Lower leg skin (tissue), 4 donors: ENCODE measurements at regions not wholly inside any gene's neighbourhood (a gene's known extent, or its start where the extent isn't known, plus 50 kb on each side); places are given as distances from the start of the nearest gene placed in this dataset.

ENCODE experiments used
- DNase-seq, 2 donors: peaks; one replicate each; pipeline ENCODE4 v3.0.0-alpha.2; 2019; ENCODE audit warnings: low spot score in 2 of 2
- H3K4me3 ChIP-seq: fragments of 200-600 bp; sonication (generic); 2 replicates; pipeline ENCODE4 v1.5.1; 2017; ENCODE audit warnings: mild to moderate bottlenecking, low read depth; ENCODE audit not compliant: poor library complexity, severe bottlenecking
- POLR2A ChIP-seq, 2 donors: fragments of 450-650 bp; IDR thresholded peaks; one replicate each; pipeline ENCODE4 v1.6.1; 2016 to 2017; ENCODE audit warnings: antibody characterized with exemption in 2 of 2, mild to moderate bottlenecking in 1 of 2, moderate library complexity in 1 of 2
- WGBS, 2 donors: methylation state at CpG; one replicate each; pipeline ENCODE4 v1.1.5; 2018; 5-methylcytosine and 5-hydroxymethylcytosine counted together
- intact Hi-C: fragments of 100-400 bp; cut with DNase I; formaldehyde crosslinking; loops from one replicate; pipeline ENCODE4 v1.15.0; 2023; ENCODE audit warnings: low total_unique reads
- TF ChIP-seq, protein P1 (sequence below), 3 donors: fragments of 450-650 bp; IDR thresholded peaks; one replicate each; pipeline ENCODE4 v1.5.1; 2016; ENCODE audit warnings: antibody characterized with exemption in 3 of 3, mild to moderate bottlenecking in 3 of 3, moderate library complexity in 2 of 3

DNA sequence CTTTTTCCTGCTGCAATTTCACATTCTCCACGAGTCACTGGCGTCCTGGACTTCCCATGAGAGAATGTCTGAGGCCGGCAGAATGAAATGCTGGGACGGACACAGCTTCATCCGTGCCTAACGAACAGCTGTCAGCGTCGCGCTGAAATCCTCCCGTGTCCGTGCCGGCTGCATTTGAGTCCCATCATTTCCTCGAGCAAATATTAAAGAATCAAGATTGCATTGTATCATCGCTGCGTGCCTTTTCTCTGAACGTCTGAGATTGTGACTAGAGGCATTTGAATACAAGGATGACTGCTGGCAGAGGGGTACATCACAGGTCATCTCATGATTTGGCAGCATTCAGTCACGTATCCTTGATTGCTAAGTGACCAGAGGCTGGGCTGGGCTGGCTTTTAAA lies 279.9 kb downstream of the ASMT start:
- H3K4me3 ChIP-seq = no peak overlapping the region
- intact Hi-C loops = no loop called here
- no peak for TF ChIP-seq POLR2A (IDR thresholded peaks at IDR 0.05)
- TF ChIP-seq, protein P1, sequence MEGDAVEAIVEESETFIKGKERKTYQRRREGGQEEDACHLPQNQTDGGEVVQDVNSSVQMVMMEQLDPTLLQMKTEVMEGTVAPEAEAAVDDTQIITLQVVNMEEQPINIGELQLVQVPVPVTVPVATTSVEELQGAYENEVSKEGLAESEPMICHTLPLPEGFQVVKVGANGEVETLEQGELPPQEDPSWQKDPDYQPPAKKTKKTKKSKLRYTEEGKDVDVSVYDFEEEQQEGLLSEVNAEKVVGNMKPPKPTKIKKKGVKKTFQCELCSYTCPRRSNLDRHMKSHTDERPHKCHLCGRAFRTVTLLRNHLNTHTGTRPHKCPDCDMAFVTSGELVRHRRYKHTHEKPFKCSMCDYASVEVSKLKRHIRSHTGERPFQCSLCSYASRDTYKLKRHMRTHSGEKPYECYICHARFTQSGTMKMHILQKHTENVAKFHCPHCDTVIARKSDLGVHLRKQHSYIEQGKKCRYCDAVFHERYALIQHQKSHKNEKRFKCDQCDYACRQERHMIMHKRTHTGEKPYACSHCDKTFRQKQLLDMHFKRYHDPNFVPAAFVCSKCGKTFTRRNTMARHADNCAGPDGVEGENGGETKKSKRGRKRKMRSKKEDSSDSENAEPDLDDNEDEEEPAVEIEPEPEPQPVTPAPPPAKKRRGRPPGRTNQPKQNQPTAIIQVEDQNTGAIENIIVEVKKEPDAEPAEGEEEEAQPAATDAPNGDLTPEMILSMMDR (IDR thresholded peaks at IDR 0.05) = no peak
- 54 to 65% methylated on average over 17 of the region's 17 CpGs for WGBS, 2 donors
- DNase-seq = peak in 1 of 2 donors; percentile 58

DNA sequence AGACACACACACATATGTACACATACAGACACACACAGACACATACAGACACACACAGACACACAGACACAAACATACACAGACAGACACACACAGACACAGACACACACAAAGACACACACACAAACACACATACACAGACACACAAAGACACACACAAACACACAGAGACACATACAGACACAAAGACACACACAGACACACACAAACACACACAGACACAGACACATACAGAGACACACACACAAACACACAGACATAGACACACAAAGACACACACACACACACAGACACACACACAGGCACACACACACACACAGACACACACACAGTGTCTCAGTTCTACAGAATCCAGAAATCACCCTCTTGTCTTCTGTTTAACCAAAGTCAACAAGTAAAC lies 280.7 kb downstream of the ASMT start:
- peak in 1 of 2 donors; percentile 3 for DNase-seq
- TF ChIP-seq, protein P1 (IDR thresholded peaks at IDR 0.05) = no peak
- TF ChIP-seq POLR2A (IDR thresholded peaks at IDR 0.05) = no peak
- intact Hi-C loops = no loop called here
- H3K4me3 ChIP-seq = no peak overlapping the region

DNA sequence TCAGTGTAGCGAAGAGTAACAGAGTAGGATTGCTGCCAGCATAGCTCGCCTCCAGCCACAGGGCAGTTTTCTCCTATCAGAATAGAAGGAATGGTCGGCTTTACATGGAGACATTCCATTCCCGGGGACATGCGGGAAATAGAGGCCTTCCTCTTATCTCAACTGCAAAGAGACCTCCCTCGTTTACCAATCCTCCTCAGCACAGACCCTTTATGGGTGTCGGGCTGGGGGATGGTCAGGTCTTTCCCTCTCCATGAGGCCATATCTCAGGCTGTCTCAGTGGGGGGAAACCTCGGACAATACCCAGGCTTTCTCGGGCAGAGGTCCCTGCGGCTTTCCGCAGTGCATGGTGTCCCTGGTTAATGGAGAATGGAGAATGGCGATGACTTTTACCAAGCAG lies 285.0 kb downstream of the ASMT start:
- peak in 1 of 2 donors; percentile 57 for DNase-seq
- H3K4me3 ChIP-seq = no peak overlapping the region
- 75 to 79% methylated on average over 12 of the region's 12 CpGs for WGBS, 2 donors
- intact Hi-C loops = no loop called here
- no peak for TF ChIP-seq POLR2A (IDR thresholded peaks at IDR 0.05)
- TF ChIP-seq, protein P1 (IDR thresholded peaks at IDR 0.05) = no peak

DNA sequence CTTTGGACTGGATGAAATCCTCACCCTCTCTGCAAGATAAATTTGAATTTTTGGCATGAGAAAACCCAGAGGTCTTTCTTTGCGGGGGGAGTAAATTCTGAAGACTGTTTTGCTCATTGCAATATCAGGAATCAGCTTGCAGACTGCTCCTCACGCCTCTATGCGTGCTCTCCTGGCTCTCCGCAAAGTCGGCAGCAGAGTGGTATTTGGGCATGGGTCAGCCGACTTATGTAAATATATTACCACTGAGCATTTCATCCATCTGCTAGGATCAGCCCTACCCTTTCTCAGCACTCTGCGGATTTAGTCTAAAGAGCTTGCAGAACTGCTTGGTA lies 288.0 kb downstream of the ASMT start:
- no peak overlapping the region for H3K4me3 ChIP-seq
- WGBS, 2 donors = 70 to 75% methylated on average over 7 of the region's 7 CpGs
- intact Hi-C loops = no loop called here
- DNase-seq = peak in 1 of 2 donors; percentile 25
- TF ChIP-seq POLR2A (IDR thresholded peaks at IDR 0.05) = no peak
- TF ChIP-seq, protein P1 (IDR thresholded peaks at IDR 0.05) = no peak

DNA sequence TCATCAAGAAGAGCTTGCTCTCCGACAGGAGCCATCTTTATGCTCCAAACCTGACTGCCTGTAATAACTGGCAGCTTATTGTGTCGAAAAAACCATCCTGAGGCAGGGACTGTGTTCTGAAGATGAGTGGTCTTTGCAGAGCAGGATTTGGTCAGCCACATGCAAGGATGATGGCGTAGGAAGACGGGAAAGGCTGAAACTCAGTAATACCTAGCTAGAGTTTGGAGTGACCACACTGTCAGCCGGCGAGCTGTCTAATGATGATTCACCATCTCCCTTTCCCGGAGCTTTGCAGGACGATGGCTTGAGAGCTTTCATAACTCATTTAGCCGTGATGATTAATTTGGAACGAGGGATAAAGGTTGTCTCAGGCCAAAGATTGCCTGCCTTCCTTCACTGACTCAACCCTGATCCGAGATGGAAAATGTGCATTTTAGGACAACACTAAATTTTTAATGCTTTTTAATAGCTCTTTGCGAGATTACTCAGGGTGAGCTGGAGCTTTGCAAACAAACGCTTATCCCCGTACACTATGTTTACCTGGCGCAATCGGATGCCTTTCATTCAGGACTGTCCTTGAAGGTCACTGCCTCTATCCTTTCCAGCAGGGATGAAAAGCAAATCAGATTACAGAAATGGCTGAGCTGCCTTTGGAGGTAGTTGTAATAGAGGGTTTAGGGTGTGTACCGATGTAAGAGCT lies 288.5 kb downstream of the ASMT start:
- intact Hi-C loops = no loop called here
- DNase-seq = peak in 1 of 2 donors; percentile 15
- H3K4me3 ChIP-seq = no peak overlapping the region
- WGBS, 2 donors = 83 to 86% methylated on average over 17 of the region's 17 CpGs
- TF ChIP-seq POLR2A (IDR thresholded peaks at IDR 0.05) = no peak
- TF ChIP-seq, protein P1 (IDR thresholded peaks at IDR 0.05) = no peak

DNA sequence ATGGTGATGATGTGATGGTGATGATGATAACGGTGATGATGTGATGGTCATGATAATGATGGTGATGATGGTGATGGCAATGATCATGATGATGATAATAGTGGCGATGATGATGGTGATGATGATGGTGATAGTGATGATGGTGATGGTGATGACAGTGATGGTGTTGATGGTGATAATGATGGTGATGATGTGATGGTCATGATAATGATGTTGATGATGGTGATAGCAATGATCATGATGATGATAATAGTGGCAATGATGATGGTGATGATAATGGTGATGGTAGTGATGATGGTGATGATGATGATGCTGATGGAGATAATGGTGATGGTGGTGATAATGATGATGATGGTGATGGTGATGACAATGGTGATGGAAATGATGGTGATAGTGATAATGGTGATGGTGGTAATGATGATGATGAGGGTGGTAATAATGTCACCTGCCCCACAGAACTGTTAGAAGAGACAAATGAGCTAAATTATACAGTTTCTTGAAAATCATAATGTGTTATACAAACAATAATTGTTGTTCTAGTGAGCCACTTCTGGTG lies 289.9 kb downstream of the ASMT start:
- TF ChIP-seq, protein P1 (IDR thresholded peaks at IDR 0.05) = no peak
- no peak for TF ChIP-seq POLR2A (IDR thresholded peaks at IDR 0.05)
- intact Hi-C loops = no loop called here
- 86 to 93% methylated on average over 2 of the region's 2 CpGs for WGBS, 2 donors
- no peak overlapping the region for H3K4me3 ChIP-seq
- no peak for DNase-seq
